ENCODE measurements at regions not wholly inside any gene's neighbourhood (a gene's known extent, or its start where the extent isn't known, plus 50 kb on each side); places are given as distances from the start of the nearest gene placed in this dataset.

- no peak for DNase-seq
Measured at GRCh38 chr14:65225299-65226159, 123.2 kb upstream of the MAX start.

GRCh38 chr14:65226824-65227604 lies 124.7 kb upstream of the MAX start:
- DNase-seq, result no peak

- DNase-seq, result no peak
Measured at GRCh38 chr14:65228436-65228835, 126.1 kb upstream of the MAX start.

GRCh38 chr14:65228956-65229747 lies 126.8 kb upstream of the MAX start:
- no peak for DNase-seq

GRCh38 chr14:65229748-65230728 lies 127.7 kb upstream of the MAX start:
- peak; percentile 65 for DNase-seq

- DNase-seq, result no peak
Measured at GRCh38 chr14:65231286-65231980, 129.1 kb upstream of the MAX start.

- DNase-seq, result no peak
Measured at GRCh38 chr14:65234752-65235361, 132.5 kb upstream of the MAX start.

- no peak for DNase-seq
Measured at GRCh38 chr14:65237023-65237814, 134.9 kb upstream of the MAX start.

- DNase-seq, result no peak
Measured at GRCh38 chr14:65237941-65238340, 135.6 kb upstream of the MAX start.

- DNase-seq, result no peak
Measured at GRCh38 chr14:65238456-65238855, 136.1 kb upstream of the MAX start.

GRCh38 chr14:65239143-65239937 lies 137.0 kb upstream of the MAX start:
- no peak for DNase-seq

- no peak for DNase-seq
Measured at GRCh38 chr14:65239938-65240296, 137.6 kb upstream of the MAX start.

- no peak for DNase-seq
Measured at GRCh38 chr14:65241125-65241752, 138.9 kb upstream of the MAX start.

GRCh38 chr14:65242732-65243134 lies 140.4 kb upstream of the MAX start:
- no peak for DNase-seq

- no peak for DNase-seq
Measured at GRCh38 chr14:65243766-65244442, 141.6 kb upstream of the MAX start.

- DNase-seq, result no peak
Measured at GRCh38 chr14:65249471-65250161, 147.3 kb upstream of the MAX start.

- DNase-seq, result no peak
Measured at GRCh38 chr14:65250162-65250495, 147.8 kb upstream of the MAX start.

- DNase-seq, result no peak
Measured at GRCh38 chr14:65251213-65251612, 148.9 kb upstream of the MAX start.
